Ishikawa (cell line): ENCODE measurements at regions not wholly inside any gene's neighbourhood (a gene's known extent, or its start where the extent isn't known, plus 50 kb on each side); places are given as distances from the start of the nearest gene placed in this dataset.

Experiments
- CEBPB ChIP-seq: IDR thresholded peaks from 2 replicates; pipeline ENCODE4 v1.6.1; 2012
- EP300 ChIP-seq: IDR thresholded peaks from 2 replicates; pipeline ENCODE4 v1.6.1; 2012; ENCODE audit warnings: borderline replicate concordance
- TAF1 ChIP-seq: IDR thresholded peaks from 2 replicates; pipeline ENCODE4 v1.6.1; 2012; ENCODE audit warnings: low read depth, mild to moderate bottlenecking

- TF ChIP-seq CEBPB (no peak), EP300 (no peak), TAF1 (no peak)
Measured at GRCh38 chr13:34011552-34012085, 193.7 kb downstream of the RFC3 start.
